ENCODE measurements at regions not wholly inside any gene's neighbourhood (a gene's known extent, or its start where the extent isn't known, plus 50 kb on each side); places are given as distances from the start of the nearest gene placed in this dataset.

DNA sequence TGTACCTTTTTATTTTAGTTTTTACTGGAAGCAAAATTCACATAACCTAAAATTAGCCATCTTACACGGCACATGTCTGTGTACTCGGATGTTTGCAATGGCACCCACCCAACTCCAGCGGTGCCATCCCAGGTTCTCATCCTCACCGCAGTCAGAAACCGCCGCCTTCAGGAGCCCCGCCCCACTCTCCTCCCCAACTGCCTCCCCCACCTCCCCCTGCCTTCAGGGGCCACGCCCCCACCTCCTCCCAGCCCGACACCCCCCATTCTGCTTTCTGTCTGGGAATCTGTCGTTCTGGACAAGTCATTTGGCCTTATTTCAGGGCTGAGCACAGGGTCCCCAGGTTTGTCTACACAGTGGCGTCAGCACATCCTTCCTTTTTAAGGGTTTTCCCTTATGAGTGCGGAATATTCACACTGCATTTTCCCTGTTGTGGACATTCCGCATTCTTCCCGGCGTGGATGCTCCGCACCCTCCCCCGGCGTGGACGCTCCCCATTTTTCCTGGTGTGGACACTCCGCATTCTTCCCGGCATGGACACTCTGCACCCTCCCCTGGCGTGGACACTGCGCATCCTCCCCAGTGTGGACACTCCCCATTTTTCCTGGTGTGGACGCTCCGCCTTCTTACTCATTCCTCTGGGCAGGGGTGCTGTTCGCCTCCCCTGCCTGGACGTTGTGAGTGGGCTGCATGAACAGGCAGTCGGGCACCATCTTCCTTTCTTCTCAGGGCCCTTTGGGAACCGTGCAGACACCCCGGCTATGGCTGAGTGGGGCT, 135.4 kb upstream of the NKX1-1 start:
- no peak for DNase-seq

DNA sequence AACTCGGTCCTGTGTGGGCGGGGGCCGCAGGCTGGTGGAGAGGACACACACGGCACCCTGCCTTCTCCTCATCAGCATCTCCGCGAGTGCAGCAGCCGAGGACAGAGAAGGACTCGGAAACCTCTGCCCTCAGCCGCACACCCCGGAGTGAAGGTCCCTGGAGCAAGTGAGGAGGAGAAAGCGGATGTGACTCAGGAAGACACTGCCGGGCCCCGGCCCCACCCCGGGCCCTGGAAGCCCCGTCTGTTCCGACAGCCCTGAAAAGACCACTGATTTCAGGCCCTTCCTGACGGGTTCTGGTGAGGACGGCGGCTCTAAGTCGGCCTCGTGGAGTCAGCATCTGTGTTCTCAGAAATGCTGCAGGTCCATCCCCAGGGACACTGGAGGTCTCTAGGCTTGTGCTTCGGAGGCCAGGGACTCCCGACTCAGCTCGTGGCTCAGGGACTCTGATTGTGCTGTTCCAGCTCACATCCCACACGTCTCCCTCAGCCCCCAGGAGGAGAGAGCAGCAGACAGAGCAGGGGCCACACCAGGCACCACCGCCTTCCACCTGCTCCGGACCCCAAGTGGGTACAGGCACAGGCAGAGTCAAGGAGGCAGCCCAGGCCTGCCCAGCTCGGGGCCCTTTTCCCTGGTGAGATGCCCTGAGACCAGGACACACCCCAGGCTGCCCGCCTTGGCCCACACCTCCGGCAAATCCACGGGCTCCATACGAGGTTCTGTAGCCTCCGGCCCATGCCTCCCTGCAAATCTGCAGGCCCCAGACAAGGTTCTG, 134.5 kb upstream of the NKX1-1 start:
- peak in 1 of 2 donors; percentile 18 for DNase-seq

DNA sequence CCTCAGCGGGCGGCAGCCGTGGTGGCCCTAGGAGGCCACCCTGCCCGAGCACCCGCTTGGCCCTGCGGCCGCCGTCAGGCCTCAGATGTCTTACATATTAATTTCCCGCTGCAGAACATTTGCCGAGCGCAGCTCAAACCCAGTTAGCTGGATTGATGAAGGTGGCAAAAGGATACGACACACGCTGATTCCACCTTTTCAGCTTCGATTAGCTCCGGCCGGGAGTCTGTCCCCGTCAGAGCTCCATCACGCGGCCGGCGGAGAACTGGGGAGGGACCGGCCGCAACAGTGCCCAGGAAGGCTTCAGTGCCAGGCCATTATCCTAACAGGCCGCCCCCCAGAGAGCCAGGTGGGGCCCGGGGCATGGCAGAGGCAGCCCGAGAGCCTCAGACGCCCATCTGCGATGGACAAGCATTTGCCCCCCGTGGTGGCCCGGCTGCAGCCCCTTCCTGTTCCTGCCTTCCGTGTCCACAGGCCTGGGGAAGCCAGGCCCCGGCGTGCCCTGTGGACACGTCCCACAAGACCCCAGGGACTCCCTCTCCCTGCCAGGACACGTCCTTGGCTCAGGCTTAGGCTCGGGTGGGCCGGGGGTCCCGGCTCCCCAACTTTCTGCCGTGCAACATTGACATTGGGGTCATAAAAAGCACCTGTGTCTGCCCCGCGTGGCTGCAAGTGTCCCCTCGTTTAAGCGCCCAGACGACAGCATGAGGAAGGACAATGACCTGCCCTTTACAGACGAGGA, 133.8 kb upstream of the NKX1-1 start:
- no peak for DNase-seq

DNA sequence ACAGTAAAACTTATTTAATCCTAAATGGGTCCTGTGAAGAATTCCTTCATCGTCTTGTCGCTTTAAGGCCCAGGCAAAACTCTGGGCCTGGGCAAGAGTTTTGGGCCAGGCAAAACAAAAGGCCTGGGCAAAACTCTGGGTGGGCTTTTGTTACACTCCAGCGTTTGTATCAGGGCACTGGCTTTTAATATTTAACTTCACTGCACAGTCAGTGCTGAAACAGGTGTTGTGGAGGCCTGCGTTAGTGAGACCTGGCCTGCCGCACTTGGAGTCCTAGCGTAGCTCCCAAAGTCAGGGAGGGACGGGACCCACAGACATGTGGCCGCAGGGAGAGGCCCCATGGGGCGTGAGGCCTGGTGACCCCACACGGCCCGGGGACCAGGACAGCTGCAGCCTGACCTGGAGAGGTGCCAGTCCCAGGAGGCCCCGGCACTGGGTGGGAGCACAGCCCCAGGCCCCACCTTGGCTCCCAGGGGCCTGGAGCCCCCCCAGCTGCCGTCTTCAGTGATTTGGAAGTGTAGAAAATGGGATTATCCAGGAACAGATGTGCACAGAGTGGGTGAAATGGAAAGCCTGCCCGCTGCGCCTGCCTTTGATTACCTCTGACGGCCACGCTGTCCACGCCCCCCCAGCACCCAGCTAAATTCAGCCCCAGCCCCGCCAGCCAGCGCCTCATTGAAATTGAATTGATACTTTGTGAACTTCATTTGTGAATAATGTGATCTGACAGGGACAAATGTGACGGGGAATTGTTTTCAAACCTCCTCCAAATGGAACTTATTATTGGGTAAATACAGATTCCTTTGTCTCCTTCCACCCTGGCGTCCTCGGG, 132.9 kb upstream of the NKX1-1 start:
- no peak for DNase-seq

DNA sequence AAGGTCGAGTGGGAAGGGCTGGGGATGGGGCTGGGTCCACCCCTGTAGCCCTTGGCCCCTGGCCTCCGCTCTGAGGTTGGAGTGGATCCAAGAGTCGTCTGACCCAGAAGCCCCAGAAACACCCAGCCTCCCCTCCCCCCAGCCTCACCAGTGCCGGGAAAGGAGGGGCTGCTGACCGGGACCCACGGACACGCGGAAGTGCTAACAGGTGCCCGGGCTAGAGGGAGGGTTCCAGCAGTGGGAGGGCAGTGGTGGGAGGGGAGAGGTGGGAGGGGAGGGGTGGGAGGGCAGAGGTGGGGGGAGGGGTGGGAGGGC, 131.8 kb upstream of the NKX1-1 start:
- DNase-seq = no peak

DNA sequence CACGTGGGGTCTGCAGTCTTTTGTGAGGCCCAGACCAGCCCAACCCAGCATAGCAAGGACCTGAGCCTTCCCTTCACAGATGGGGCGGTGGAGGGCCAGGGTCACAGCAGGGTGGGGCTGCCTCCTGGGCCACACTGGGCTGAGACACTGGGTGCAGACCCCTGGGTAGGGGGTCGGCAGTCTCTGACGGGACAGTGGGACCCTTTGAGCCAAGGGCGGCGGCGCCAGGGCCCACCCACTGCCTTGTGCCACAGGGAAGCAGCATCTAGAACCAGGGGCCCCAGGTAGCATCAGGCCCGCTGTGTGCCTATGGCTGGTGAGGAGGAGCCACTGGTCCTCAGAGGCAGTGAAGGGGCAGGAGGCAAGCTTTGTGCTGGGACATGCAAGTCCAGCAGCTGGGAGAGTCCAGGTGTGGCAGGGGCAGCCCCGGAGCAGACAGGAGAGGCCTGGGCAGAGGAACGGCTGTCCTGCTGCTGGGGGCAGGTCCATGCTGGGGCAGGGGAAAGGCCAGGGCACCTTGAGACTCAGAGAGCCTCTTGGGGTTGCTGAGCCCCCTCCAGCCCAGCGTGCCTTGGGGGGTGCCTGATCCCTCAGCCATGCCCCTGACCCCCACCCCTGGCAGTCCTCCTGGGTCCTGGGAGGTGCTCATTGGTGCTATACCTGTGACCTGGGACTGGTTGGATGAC, 131.3 kb upstream of the NKX1-1 start:
- no peak for DNase-seq

DNA sequence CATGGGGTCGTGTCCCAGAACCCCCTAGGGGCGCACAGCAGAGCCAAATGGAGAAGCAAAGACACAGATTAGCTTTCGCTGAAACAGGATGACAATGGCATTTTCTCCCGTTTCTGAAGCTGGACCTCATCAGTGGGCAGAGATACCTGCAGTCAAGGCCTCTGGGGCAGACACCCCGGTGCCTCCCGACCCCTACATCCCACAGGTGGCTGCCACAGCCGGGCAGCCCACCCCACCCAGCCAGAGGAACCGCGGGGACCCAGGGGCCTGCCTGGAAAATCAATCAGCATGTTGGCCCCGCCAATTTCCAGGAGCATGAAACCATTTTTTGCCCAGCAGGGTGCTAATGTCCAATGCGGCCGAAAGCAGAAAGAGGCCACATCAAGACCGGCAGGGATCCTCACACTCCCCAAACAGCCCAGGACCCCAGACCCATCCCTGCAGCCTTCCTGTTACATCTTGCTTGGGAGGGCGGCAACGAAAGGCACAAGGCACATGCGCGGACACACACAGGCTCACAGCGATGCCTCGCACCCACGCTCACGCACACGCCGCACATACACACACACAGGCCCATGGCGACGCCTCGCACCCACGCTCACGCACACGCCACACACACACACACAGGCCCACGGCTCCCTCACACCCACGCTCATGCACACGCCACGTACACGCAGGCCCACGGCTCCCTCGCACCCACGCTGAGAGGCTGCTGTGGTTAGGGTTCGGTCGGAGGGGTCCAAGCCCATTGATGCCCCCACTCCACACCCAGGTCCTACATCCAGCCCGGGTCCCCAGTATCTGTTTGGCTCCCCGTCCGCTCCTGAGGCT, 130.6 kb upstream of the NKX1-1 start:
- no peak for DNase-seq

DNA sequence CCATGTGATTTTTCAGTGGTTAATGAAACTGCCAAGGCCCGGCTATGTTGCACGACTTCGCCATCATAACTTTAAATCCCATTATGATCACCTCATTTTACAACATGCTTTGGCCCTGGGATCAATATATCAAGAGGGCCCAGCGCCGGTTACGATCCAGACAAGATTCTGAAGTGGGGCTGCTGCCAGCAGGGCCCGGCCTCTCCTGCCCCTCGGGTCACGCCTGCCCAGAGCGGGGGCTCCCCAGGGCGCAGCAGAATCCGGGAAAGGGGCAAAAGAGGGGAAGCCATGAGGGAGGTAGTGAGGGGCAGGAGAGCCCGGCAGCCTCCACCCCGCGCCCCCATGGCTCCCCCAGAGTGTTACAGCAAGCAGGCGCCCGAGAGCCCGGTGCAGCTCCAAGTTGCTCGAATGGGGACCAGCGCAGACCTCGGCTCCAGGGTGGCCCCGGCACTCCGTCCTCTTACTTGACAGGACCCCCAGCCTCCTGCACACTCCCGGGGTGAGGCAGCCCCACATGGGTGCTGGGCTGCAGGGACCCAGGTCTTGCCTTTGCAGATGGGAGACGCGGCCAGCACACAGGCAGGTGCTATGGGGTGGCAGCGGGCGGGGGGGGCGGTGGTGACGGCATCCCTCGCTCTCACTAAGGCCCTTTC, 129.8 kb upstream of the NKX1-1 start:
- DNase-seq = no peak

DNA sequence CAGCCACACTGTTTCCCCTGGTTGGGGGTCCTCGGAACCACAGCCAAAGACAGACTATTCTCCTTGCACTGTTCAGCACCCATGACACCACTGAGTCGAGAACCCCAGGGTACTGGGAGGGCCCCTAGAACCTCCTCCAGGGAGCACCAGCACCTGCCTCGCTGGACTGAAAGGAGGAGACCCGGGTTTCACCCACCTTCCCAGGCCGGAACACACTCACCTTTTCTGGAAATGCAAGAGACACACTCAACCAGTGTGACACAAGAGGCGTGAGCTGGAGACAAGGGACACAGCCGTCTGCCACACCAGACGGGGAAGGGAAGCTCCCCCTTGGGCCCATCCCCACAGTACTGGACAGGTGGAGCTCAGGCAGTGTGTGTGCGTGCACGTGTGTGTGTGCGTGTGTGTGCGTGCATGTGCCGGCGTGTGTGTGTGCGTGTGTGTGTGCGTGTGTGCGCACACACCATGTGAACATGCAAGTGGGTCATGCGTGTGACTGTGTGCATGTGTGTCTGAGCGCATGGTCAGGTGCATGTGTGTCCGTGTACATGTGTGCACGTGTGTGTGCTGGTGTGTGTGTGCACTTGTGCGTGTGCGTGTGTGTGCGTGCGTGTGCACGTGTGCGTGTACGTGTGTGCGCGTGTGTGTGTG, 128.8 kb upstream of the NKX1-1 start:
- no peak for DNase-seq

DNA sequence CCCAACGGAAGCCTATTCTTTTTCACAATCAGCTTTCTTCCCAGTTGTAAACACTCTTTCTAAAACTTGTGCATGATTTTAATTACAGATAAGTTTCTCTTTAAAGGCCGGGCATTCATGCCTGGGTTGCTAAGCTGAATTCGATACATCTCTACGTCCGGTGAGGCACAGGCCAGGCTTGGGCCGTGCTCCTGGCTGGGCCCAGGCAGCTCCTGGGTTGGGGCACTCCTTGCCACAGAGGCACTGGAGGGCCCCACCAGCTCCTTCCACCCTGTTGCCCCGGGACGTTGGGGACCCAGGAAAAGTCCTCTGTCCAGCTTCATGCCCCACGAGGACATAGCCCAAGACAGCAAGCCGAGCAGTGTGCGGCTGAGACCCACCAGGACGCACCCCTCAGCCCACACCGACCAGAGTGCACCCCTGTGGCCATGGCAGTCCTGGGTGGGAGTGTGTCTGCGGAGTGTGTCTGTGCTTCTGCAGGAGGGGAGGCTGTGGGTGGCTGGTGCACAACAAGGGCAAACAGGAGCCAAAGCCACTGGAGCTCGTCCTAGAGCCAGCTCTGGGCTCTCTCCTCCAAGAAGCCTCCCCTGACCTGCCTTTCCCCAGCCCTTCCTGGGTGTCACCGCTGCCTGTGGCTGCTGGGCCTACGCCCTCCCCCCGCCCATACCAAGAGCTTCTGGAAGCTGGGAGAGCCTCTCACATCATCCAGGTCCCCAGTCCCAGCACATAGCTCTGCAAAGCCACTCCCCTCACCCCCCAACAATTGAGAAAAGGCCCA, 128.0 kb upstream of the NKX1-1 start:
- no peak for DNase-seq

DNA sequence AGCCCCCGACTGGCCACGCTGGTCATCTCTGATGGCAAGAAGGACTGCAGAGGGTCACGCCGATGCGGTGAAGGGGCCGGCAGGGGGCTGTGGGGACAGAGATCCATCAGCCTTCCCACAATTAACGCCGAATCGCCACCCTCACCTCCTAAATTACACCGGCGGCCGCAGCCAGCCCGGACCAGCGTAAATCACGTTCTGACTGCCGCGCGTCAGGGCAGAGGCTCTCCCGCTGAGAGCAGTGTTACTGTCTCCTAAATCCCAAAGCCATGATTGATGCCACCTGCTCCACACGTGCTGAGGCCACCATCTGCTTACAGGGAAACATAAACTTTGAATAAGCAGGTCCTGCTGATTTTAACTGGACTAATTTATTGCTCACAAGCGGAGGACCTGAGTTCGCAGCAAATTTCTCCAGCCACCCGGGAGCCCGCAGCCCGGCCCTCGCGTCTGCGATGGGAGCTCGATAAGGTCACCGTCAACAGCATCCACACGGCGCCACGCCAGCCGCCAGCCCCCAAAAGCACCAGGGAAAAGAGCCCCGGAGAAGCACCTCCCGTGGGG, 127.3 kb upstream of the NKX1-1 start:
- no peak for DNase-seq

DNA sequence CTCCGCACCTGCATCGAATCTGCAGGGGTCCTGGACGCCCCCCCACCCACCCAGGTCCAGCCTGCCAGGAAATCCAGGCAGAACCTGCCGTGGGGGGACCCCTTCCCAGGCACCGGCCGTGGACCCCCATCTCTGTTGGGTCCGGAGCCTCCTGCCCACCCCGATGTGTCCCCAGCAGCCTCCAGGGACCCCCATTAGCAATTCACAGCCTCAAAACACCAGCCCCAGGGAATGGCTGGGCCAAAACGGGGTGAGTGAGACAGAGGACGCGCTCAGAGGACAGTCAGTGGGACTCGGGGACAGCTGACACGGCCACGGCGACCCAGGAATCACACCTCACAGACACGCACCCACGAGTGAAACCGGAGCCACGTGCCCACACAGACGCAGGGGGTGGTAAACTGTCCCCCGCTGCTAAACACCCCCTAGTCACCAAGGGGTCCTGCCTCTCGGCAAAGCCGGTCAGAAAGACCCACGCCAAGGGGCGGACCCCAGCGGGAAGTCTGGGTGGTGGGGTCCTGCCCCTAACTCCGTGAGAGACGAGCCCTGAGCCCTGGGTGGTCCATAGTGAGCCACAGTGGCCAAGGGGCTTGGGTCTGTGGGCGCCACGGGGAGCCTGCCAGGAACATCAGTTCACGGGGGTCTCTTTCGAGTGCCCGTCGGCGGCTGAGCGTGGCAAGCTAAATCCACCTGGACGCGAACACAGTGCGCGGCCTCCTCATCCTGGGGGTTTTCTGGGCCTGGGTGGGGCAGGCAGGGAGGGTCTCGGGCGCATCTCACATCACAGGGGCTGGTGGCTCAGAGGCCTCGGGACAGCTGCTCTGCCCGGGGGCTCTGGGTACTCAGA, 126.5 kb upstream of the NKX1-1 start:
- no peak for DNase-seq

DNA sequence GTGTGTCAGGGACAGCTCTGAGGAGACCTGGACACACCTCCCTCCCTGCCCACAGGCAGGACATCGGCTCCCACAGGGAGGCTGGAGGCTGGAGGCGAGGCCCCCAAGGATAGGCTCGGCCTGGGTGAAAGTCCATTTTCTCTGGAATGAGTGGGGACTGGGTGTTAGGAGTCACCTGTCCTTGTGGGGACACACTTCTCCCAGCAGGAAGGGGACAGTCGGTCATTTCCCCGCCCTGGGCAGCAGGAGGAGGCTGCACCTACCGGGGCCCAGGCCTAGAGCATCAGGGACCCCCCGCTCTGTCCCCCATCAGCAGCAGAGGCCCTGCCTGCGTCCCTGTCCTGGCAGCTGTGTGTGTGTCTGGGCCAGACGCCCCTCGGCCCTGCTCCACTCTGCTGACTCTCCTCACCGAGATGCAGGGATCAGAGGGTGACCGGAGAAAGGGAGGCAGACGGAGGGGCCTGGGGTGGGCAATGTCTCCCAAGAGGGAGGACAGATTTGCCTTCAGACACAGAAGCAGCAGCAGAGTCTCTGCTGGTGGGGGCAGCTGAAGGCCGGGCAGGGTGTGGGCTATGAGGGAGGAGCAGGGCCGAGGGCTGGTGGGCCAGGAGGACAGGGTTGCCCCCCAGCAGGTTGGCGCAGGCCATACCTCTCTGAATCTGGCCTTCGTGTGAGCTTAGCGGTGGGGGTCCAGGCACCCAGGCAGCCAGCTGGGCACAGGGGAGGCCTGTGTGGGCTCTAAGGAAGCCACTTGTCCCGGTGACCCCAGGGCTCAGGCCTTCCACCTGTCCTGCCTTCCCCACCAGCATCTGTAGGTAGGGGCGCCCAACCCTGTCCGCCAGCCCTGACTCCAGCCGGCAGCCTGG, 125.7 kb upstream of the NKX1-1 start:
- DNase-seq = no peak

DNA sequence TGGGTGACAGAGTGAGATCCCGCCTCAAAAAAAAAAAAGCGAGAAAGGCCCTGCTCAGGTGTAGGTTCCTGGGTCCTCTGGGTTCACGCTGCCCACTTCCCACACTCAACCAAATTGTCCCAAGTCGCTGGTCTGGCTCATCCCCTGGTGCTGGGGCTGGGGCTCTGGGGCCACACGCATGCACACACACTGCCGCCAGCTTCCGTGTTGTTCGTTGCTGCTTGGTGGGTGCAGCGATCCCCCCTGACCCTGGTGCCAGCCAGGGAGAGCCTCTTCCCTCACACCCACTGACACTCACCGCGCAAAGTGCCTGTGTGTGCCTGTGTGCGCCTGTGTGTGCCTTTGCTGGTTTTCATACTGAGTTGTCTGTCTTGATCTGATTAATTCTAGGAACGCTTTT, 124.1 kb upstream of the NKX1-1 start:
- no peak for DNase-seq

DNA sequence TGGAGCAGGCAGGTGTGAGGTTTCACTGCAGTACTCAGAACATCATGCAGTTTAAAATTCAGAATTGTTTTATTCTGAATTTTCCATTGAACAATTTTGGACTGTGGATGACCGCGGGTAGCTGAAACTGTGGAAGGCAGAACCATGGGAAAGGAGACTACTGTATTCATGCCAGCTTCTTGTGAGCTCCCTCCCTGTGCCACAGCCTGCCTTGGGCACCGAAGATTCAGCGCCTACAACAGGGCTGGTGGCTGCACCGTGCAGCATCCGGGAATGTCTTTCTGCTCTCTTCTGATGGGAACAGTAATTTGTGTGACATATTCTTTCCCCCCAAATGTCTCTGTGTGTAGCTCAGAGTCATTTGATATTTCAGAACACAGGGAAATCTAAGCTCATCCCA, 118.5 kb upstream of the NKX1-1 start:
- no peak for DNase-seq

DNA sequence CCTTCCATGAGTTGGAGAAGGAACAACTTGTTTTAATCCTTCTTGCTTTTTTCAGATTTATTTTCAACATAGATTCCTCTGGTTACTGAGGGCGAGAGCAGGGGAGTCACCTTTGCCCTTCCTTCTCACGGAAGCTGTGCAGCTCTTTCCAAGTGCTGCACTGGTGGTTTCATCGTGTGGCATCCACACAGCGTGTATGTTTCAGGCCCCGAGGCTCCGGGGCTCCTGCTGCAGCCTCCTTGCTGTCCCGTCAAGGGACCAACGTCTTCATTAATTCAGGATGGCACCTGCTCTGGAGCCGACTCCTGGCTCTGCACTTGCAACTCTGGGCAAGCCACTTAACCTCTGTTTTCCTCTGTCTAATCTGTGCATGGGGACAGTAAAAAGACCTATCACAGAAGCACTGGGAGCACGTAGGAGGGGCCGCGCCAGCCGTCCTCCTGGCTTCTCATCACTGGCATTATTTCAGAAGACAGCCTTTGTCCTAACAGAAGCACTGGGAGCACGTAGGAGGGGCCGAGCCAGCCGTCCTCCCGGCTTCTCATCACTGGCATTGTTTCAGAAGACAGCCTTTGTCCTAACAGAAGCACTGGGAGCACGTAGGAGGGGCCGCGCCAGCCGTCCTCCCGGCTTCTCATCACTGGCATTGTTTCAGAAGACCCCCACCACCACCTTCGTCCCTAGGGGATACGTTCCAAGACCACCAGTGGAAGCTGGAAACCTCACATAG, 117.8 kb upstream of the NKX1-1 start:
- DNase-seq = no peak

All from inflammatory macrophage (primary cell).